ENCODE measurements at regions not wholly inside any gene's neighbourhood (a gene's known extent, or its start where the extent isn't known, plus 50 kb on each side); places are given as distances from the start of the nearest gene placed in this dataset.

DNA sequence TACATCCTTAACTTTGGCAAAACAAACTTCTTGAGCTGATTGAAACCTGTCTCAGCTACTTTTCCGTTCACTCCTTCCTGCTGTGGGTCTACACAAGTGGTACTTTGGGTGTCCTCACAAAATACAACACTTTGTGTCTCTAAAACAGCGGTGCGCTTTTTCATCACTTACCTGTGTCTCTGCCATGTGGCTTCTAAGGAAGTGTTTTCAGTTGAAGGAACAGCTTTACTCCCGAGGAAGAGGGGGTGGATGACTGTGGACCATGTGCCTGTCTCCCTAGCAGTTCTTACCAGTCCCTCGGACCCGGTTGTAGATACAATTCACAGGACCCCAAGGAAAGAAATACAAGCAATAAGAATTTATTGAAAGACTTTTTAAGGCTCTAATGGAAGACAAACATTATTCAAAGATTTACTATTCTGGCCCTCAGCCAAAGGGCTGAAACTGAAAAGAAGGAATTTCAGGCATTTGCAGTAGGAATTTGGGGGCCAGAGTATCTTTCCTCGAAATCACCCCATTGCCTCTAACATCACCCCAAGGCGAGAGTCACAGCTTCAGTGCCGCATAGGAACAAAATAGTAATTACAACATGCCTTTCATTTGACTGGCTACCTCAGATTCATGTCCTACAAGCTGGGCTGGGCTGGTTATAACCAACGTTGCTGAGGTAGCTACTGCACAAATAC is 246.3 kb downstream of the ACTR3B start:
- DNase-seq (ENCODE audit: extremely low read depth, low read depth): no peak

DNA sequence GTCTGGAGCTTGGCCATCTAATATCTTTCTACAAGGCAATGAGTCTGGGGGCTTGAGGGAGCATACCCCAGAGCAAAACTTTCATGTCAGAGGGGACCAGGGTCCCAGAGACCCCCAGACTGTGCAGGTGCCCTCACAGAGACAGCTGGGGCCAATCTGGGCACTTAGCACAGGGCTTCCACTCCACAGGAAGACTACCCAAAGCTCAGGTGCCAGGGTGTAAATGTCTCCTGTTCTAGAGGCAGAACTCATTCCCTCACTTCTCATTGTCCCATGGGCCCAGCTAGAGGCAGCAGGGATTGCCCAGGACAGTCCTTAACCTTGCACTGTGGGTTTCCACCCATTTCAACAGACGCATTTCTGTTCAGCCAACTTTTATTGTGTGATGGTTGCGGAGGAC is 246.9 kb downstream of the ACTR3B start:
- no peak for DNase-seq (ENCODE audit: extremely low read depth, low read depth)

DNA sequence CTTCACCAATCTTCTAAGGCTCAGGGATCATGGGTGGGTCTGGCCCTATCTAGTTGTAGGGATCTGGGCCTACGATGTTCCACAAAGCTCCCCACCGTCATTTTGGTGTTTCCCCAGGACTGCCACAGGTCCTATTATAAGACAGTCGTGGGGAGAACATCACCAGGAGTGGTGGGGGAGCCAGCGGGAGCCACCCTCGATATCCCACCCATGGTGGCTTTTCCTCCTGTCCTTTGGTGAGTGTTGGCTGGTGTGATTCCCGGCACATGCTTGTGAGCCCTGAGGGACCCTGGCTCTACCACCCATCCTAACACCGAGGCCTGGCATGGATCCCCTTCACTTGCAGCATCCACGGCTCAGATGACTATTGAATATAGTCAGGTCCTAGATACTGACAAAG is 247.4 kb downstream of the ACTR3B start:
- DNase-seq (ENCODE audit: extremely low read depth, low read depth): no peak

DNA sequence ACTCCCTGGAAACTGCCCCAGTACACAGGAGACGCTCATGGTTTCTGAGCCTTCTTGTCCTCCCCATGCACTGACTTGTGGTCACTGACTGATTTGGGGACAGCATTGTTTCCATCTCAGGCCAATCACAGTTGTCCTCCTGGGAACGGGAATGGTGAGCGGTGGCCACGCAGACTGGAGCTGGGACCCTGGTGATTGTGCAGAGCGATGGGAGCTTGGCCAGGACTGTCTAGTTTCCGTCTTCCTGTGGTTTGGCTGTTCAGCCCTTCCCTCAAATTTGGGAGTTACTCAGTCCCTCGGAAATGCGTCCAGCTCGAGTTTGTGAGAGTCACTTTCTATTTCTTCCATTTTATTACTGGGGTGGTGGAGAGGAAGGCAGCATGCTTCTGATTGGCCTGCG is 250.9 kb downstream of the ACTR3B start:
- DNase-seq (ENCODE audit: extremely low read depth, low read depth): no peak

DNA sequence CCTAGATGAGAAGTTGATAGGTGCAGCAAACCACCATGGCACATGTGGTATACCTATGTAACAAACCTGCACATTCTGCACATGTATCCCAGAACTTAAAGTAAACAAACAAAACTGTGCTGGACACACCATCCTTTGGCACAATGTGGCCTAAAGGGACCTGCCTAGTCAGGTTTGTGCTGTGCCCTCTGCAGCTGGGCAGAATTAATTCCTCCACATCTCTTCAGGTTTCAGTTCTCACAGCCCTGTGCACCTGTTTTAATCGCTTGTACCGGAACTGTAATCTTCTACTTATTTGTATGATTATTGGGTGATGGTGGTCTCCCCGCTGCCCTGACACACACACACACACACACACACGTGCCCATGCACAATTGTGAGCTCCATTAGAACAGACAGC is 252.7 kb downstream of the ACTR3B start:
- no peak for DNase-seq (ENCODE audit: extremely low read depth, low read depth)

DNA sequence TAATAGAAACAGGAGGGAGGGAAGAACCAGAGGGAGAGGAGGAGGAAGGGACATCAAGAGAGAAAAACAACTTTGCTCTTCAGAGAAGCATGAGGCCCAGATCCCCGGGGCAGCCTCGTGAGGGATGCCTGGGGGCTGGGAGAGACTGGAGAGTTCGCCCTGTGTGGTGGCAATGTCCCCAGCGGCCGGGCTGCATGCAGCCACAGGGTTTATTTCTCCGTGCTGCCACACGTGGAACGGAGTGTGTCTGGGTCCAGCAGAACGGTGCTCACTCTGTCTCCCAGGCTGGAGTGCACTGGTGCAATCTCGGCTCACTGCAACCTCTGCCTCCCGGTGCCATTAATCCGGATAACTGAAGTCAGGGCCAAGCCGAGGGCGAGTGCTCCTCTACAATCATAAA is 257.7 kb downstream of the ACTR3B start:
- DNase-seq (ENCODE audit: extremely low read depth, low read depth): no peak

DNA sequence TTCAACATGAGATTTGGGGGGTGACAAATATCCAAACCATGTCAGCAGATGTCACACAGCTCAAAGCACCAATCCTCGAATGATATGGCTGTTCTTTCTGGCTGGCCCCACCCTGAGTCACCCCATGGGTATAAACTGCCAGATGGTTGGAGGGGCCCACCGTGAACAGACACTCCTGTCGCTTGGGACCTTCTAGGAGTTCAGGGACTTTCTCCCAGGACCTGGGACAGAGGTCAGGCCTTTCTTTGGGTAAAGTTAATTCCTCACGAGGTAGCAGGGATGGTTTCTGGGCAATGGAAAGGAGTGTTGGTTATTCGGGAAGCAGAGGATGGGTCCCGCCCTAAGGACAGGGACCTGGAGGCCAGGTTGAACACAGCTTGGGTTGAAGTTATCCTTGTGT is 262.0 kb downstream of the ACTR3B start:
- no peak for DNase-seq (ENCODE audit: extremely low read depth, low read depth)

DNA sequence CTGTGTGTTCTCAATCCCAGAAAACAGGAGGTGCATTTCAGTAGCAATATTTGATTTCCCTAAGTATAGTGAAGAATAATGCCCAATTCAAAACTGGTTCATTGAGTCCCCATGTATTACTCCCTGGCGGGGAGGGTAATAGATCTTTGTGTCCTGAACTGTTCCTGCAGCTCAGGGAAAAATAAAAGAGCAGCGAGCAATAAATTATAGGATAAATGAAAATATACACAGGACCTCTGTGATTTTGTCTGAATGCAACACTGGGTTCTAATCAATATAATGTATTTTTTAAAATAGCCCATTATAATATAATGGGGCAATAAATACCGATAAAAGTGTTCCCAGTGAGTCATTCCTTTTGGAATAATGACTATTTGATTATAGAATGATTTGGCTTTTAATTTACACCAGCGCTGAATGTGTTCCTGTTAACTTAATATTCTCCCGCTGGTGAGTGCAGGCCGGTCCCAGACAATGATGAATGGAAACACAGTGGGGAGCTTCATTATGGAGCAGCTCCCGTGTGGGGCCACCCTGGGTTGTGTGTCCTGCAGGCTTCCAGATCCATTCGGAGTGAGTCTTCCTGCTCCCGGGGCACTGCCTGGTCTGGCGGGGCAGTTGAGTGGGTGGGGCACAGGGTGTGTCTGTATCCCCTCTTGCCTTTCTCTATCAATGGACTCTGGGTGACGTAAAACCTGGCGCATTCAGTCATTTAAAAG is 263.1 kb downstream of the ACTR3B start:
- DNase-seq (ENCODE audit: extremely low read depth, low read depth): no peak

DNA sequence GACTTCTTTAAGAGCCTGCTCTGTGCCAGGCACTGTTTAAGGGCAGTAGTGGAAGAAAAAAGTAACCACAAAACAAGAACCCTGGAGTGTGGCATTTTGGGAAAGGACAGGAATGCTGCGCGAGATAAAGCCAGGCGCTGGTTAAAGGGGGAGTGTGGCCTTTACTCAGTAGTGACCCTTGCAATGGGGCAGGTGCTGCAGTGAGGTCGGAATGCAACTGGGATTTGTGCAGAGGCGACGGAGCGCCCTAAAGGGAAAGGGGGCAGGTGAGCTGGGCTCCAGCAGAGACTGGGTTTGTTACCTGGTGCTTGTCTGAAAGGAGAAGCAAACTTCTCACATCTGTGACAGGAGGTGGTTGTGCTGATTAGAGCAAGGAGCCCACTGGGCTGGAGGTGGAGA is 263.6 kb downstream of the ACTR3B start:
- no peak for DNase-seq (ENCODE audit: extremely low read depth, low read depth)

DNA sequence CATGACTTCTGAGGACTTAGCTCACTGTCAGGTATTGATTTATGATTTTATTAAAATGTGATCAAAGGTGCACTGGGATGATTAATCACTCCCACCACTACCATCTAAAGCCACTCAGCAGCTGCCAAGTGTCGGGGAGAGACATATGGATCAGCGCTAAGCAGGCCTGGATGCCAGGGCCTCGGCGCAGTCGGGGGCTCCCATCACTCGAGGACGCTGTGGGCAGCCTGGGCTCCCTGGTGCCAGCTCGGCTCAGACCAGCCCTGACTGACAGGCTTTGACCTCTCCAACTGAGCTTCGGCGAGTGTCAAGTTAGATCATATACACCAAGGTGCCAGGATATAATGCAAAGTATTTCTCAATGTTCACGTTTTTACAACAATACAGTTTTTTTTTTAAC is 267.7 kb downstream of the ACTR3B start:
- DNase-seq (ENCODE audit: extremely low read depth, low read depth): no peak

DNA sequence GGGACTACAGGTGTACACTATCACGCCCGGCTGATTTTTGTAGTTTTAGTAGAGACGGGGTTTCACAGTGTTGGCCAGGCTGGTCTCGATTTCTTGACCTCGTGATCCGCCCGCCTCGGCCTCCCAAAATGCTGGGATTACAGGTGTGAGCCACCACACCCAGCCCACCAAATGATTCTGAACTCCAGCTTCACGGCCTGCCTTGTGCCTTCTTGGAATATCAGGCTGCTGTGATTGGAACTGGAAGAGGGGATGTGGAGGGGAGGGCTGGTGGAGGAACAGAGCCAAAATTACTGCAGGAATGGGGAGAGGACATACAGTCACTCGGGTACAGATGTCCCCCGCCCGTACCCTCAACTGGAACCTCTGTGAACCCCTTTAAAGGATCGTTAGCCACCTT is 268.4 kb downstream of the ACTR3B start:
- DNase-seq (ENCODE audit: extremely low read depth, low read depth): no peak

DNA sequence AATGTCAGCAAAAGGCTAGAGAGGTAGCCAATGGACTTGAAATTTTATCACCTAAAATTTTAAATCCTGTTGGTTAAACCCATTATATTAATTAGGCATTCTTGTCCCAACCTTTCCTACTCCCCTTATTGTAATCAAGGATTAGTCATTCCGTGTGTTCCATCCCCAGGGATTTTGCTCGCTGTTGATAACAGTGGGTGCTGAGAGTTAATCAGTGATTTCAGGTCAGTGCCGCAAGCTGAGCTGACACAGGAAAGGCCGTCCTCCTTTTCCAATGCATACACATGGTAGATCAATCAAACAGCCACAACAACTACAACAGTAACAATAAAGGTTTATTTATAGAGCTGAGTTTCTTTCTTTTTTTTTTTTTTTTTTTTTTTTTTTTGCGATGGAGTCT is 271.4 kb downstream of the ACTR3B start:
- no peak for DNase-seq (ENCODE audit: extremely low read depth, low read depth)

DNA sequence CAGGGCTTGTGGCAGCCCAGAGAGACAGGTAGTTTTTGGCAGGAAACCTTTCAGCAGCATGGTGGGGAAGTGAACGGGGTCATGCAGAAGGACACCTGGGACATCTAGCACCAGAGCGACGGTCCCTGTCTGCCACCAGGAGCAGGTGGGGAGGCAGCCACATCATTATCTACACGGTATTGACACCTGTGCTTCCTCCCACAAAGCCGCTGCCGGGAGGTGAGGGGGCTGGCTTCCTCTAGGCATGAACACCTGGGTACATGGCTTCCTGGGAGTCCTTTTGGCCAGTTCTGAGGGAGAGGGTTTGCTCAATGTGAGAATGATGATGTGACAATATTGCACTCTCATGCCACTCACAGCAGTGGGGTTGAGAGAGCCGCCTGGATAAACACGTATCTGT is 275.2 kb downstream of the ACTR3B start:
- no peak for DNase-seq (ENCODE audit: extremely low read depth, low read depth)

DNA sequence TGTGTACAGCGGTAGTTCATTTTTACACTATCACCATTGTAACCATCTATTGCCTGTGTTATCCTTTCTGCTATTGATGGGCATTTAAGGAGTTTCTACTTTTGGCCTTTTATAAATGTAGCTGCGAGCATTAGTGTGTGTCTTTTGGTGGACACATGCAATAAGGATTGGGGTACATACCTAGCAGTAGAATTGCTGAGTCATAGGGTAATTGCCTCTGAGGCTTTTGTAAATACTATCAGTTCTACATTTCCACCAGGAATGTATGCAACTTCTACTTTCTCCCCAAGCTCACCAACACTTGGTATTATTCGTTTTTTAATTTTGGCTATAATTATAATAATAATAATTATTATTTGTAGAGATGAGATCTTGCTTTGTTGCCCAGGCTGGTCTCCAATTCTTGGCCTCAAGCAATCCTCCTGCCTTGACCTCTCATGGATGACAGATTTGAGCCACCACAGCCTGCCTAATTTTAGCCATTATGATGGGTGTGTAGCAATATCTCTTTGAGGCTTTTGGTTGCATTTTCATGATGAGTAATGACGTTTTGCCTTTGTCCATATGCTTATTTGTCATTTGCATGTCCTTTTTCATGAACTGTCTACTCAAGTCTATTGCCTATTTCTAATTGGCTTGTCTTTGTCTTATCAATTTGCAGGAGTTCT is 277.0 kb downstream of the ACTR3B start:
- no peak for DNase-seq (ENCODE audit: extremely low read depth, low read depth)

DNA sequence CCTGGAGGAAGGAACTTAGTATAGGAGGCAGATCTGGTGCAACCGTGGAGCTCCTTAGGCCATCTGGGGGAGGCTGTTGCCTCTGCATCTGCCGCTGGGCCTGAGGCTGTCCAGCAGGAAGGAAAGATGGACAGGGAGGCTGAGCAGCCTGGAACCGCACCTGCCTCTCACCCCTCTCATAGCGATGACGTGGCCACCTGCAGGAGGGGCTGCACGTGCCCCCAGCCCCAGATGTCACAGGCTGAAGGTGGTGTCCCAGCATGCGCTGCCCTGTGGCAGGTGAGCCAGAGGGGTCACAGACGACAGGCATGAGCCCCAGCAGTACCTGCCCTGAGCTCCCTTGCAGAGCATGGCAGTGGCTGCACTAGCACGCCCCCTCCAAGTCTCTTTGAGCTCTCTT is 283.9 kb downstream of the ACTR3B start:
- DNase-seq (ENCODE audit: extremely low read depth, low read depth): no peak

DNA sequence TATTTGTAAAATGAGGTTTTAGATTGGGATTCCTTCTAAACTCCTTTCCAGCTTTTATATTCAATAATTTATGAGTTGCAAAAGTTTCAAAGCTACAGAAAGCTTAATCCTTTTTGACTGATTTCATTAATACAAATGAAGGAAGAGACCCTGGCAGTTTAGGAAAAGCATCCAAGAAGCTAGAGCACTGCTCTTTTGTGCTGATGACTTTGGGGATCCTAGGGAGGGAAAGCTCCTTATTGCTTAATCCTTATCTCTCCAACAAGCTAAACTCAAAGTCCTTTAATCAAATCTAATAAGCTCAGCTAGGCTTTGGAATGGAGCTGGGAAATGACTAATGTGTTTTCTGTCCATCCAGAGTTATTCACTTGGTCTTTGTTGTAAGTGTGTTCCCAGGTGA is 285.4 kb downstream of the ACTR3B start:
- no peak for DNase-seq (ENCODE audit: extremely low read depth, low read depth)

DNA sequence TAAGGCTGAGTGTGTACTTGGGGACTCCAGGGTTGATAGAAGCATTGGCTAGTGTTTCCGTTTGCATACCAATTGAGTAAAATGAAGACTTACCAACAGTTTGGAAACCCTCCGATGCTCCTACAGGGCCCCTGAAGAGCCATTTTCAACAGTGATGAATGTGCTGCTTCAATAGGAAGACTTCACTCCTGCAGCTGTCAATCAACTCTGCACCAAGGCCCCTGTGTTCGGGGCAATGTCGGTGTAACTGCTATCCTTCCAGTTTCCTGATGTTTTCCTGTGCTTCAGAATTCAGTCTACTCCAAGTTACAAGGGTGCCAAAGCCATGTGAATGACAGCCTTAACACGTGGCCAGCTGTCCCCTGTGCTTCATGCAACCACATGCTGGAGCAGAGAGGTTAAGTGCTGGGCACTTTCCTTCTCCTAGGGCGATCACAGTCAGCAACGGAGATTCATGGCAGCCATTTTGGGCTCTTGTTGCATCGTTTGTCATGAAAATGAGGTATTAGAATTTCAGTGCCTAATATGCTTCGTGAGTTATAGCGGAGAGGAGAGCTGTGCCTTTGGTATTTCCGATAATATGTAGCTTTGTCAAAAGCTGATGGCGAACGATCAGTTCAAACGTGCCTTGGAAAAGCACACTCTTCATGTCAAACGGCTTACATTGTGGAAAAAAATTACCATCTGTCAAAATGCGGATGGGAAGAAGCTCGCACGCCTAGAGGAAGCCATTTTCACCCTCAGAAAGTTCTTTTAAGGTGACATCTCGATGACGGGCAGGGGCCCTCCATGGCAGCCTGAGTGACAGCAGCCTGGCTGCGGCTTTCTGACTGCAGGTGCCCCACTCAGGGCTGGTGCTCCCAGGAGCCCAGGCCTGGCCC is 287.8 kb downstream of the ACTR3B start:
- no peak for DNase-seq (ENCODE audit: extremely low read depth, low read depth)

DNA sequence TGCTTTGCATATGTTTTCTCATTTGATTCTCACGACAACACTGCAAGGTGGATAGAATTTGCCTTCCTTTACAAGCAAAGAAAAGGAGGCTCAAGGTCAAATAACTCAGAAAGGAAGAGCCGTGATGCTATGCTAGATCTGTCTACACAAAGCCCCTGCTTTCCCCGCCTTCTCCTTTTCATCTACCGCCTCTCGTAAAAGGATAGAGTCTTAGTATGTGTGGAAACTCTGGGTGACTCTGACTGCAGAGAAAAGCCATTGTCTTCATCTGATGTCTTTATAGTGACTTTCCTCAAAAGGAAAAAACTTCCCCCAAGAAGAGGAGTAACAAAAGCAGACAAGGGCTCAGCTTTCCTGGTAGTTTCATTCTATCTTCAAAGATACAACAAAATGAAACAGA is 292.7 kb downstream of the ACTR3B start:
- DNase-seq (ENCODE audit: extremely low read depth, low read depth): no peak

DNA sequence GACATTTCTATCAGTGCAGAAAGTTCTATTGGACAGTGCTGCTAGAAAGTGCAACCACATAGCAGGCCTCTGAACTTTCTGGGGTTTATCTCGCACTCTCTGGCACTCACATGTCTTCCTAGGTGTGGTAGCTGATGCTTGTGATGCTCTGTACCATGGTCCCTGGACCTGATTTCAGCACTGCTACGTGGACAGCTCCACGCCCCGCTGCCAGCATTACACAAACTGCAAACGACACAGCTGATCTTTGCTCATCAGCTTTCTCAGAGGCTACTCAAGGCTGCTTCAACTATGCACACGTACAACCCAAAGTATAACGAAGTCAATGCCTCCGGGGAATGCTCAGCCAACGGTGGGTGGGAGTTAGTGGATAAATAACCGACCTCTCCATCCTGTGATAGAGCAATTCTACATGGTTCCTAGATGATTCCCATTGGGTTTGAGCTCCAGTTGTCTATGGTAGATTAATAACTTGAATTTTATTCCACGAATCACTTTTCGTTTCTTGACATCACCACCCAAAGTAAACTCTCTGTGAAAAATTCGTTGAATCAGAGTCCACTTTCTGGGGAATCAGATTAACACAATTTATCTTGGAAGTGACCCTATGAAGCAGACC is 302.5 kb downstream of the ACTR3B start:
- peak; percentile 24 for DNase-seq (ENCODE audit: extremely low read depth, low read depth)

DNA sequence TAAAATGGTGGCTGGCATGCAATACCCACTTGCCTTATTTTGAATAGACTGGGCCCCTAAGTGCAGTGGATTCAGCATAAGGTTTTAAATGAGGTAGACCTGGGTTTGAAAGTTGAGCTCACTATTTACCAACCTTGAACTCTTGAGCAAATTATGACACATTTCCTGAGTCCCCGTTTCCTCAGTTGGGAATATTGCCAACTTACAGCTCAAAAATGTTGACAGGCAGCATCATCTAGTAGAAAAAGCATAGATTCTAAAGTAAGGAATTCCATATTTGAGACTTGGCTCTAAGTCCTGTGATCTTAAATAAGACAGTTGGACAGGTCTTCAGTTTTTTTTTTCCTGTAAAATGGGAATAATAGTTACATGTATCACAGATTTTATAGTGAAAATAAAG is 305.5 kb downstream of the ACTR3B start:
- no peak for DNase-seq (ENCODE audit: extremely low read depth, low read depth)

DNA sequence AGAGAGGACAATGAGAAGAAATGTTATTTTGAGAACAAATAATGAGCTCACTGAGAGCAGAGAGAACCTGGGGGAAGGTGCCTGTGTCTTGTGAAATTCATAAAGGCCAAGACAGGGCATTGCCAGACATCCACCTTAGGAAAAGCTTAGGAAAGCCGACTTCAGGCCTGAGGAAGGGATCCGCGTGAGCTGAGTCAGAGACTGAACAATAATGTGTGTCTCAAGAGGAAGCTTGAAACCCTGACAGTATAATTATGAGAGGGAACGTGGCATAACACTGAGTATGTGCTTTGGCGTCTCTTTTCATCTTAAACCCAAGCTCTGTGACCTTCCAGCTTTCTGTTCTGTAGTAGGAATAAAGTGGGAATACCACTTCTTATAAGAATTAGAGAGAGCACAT is 307.2 kb downstream of the ACTR3B start:
- DNase-seq (ENCODE audit: extremely low read depth, low read depth): no peak
